NB4 (cell line): ENCODE measurements at regions not wholly inside any gene's neighbourhood (a gene's known extent, or its start where the extent isn't known, plus 50 kb on each side); places are given as distances from the start of the nearest gene placed in this dataset.

Experiments
- TF ChIP-seq, protein P1 (sequence below): IDR thresholded peaks from one replicate; pipeline ENCODE4 v1.5.1; 2012; ENCODE audit warnings: low read depth, low read length
- TF ChIP-seq, protein P2 (sequence below): IDR thresholded peaks from 2 replicates; pipeline ENCODE4 v1.6.1; 2011; ENCODE audit warnings: low read depth, low read length

GRCh38 chr2:60621688-60622429 is 68.4 kb upstream of the BCL11A start:
- TF ChIP-seq, protein P1, sequence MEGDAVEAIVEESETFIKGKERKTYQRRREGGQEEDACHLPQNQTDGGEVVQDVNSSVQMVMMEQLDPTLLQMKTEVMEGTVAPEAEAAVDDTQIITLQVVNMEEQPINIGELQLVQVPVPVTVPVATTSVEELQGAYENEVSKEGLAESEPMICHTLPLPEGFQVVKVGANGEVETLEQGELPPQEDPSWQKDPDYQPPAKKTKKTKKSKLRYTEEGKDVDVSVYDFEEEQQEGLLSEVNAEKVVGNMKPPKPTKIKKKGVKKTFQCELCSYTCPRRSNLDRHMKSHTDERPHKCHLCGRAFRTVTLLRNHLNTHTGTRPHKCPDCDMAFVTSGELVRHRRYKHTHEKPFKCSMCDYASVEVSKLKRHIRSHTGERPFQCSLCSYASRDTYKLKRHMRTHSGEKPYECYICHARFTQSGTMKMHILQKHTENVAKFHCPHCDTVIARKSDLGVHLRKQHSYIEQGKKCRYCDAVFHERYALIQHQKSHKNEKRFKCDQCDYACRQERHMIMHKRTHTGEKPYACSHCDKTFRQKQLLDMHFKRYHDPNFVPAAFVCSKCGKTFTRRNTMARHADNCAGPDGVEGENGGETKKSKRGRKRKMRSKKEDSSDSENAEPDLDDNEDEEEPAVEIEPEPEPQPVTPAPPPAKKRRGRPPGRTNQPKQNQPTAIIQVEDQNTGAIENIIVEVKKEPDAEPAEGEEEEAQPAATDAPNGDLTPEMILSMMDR, result no peak
- TF ChIP-seq, protein P2, sequence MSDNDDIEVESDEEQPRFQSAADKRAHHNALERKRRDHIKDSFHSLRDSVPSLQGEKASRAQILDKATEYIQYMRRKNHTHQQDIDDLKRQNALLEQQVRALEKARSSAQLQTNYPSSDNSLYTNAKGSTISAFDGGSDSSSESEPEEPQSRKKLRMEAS, result no peak
